NOMO-1 treated with dmso at 0.1 percent for 144 hours (cell line): ENCODE measurements at regions not wholly inside any gene's neighbourhood (a gene's known extent, or its start where the extent isn't known, plus 50 kb on each side); places are given as distances from the start of the nearest gene placed in this dataset.

ENCODE experiments used
- DNase-seq: peaks from one replicate; lab custom pipeline; 2025; ENCODE audit not compliant: unreplicated experiment; lab: John Stamatoyannopoulos, UW

DNA sequence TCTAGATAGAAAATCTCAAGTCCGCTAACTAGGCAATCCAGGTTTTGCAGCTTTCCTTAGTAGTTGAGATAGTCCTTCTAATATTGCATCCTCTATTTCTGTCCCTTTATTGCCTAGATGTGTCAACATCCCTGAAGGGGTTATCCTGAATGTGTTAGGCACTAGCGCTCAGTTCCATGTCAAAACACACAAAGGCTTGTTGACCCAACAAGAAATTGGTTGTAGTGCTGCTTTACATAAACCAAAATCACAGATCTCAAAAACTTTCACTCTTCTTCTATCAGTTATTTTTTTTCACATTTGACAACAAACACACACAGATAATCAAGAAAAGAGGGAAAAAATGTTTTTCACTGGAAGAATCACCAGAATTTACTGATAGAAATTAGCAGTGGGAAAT lies 51.4 kb upstream of the SOX2 start:
- no peak for DNase-seq

DNA sequence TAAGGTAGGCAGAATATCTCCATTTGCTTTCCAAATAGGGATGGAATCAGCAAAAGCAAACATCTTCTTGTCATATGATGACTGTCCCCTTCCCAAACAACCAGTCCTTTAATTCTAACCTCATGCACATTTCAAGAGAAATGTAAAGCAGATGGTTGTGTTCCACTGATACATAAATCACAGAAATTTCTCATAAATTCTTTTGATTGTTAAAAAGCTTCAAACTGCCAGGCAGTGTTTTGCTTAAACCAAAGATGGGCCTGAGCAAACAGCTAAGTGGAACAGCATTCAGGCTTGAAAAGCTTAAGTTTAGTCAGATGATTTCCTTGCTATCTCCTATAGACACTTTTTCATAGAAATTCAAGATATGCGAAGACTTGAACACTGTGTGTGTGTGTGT lies 74.3 kb upstream of the SOX2 start:
- no peak for DNase-seq

DNA sequence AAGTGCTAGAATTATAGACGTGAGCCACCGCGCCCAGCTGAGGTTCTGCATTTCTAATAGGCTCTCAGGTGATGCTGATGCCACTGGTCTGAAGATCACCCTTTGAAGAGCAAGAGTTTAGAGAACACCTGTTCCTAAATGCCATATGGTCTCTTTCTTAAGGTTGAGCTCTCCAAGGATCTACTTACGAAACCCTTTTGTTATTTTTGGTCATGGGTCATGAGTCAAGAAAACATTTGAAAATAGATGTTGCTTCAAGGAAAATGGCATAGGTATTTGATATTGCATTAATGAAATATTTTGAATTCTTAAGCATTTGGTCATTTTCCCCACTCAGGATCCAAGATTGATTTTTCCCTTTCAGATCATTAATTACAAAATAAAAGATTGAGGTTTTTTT lies 74.7 kb upstream of the SOX2 start:
- DNase-seq: no peak

DNA sequence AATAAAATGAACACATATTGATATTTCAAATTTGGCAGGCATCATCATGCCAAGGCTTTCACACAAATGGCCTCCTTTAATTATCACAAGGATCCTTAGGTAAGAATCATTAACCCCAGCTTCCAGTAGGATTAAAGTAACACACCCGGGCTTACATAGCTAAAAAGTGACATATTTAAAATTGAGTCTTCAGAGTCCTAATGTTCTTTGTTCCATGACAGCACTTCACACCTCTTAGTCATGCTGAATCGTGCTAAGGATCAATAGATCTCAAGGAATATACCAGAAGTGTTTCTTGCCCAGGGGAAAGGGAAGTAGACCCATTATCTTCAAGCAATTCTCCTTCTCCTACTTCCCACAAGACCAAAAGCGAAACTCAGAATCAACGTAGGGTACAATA lies 76.6 kb upstream of the SOX2 start:
- no peak for DNase-seq

- no peak for DNase-seq
These were observed 78.2 kb upstream of the SOX2 start for GRCh38 chr3:181633556-181633955.

DNA sequence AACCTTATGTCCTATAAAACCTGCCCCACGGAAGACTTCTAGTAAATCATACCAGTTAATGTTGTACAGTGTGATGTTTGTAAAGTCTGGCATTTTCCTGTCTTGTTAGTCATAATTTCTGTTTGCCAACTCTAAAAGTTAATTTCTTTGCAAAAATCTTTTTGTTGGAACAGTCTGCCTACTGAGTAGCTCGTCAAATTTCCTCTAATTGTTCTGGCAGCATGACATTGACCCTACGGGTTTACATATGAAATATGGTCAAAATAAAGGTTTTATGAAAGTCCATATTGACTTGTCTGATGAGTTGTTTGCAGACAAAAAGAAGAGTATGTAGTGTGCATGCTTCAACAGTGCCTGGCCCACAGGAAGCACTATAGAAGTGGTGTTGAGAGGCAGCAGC lies 79.8 kb upstream of the SOX2 start:
- DNase-seq: no peak

DNA sequence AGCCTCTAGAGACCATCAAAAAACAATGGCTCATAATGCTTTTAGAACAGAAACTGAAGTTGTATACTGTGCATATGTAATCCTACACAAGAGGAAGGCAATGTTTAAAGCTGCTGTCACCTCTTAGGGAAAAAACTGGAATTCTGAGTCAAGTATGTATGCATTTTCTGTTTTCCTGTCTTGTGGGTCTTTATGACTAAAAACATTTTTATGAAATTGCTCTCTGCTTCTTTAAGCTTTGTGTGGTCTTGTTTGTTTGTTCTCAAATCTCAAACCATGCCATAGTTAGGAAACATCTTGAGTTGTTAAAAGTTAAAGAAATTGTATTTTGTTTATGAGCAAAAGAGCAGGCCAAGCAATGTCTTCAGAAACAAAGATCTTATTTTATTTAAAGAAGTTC lies 80.9 kb upstream of the SOX2 start:
- no peak for DNase-seq

- DNase-seq: no peak
These were observed 82.0 kb upstream of the SOX2 start for GRCh38 chr3:181629711-181630110.

DNA sequence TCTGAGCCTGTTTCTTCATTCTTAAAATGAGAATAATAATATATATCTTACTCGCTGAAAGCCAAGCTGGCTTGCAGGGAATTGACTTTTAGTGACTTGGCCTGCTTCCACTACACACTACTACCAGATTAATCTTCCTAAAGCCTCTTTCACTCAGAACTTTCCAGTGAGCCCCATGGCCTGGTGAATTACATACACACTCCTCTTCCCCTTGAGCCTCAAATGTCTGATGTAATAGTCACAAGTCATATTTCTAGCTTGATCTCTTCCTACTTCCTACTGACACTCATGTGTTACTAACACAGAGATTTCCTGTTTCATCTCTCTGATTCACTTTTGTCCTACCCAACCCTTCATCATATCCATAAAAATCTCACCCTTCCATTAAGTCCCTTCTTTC lies 82.7 kb upstream of the SOX2 start:
- DNase-seq: no peak

GRCh38 chr3:181628384-181628783 lies 83.3 kb upstream of the SOX2 start:
- DNase-seq: no peak

DNA sequence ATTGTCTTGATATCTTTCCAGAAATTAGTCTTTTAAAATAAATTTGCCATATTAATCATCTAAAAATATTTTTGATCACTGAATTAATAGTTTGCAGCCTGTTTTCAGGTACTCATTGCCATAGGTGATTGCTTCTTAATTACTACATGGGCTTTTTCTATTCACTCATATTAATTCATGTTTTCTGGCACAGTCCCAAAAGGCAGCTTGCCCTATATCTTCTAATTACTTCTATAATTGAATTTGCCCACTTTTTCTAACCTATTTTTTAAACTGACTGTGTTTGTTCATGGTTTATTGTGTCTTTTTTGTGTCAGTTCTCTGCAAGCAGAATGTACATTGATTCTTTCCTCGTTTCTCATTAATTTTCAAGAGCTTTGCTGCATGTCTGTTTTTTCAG lies 85.7 kb upstream of the SOX2 start:
- no peak for DNase-seq

DNA sequence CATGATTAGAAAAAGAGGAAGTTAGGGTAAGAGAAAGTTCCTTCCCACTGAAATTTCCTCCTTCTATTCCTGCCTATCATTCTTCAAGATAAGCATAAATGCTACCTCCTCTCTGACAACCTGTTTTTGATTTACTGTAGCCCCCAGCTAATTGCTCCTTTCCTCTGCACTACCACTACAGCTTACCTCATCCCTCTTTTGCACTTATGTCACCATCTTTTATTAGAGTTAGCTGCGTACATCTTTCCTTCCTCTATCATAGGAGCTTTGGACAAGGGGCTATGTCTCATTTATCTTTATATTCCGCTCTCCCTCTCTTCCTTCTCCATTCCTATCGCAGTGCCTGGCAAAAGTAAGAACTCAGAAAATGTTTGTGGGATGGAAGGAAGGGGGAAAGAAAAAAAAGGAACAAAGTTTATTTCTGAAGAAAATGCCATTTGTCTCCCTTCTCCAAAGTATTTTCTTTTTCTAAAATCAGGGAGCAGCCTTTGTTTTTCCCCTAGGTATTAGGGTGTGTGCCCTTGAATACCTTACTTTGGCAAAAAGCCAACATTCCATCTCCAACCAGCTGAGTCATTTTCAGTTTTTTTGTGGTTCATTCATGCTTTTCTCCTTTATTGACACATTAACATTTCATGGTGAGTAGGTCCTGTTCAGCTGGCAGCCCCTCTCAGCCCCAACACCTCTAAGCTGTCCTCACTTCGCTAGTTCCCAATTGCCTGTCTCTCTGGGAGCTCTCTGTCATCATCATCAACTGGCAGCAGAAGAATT lies 87.6 kb upstream of the SOX2 start:
- no peak for DNase-seq

GRCh38 chr3:181622365-181622764 lies 89.4 kb upstream of the SOX2 start:
- no peak for DNase-seq

GRCh38 chr3:181619897-181620296 lies 91.8 kb upstream of the SOX2 start:
- no peak for DNase-seq

DNA sequence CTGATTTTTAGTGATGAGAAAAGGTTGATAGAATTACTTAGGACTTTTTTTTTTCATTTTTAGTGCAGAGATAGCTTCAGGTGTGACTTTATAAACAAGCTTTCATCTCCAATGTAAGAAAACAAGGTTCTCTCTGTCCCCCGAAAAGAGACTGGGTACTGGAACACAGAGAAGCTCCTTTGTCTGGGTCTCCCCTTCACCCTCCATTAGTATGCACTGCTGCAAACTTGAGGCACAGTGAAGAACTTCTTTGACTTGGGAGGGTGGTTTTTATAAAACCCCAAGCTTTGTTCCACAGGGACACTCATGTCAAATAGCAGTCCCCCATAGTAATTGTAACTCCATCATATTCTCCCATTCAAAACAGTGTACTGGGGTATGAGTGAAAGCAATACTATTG lies 93.5 kb upstream of the SOX2 start:
- DNase-seq: no peak

DNA sequence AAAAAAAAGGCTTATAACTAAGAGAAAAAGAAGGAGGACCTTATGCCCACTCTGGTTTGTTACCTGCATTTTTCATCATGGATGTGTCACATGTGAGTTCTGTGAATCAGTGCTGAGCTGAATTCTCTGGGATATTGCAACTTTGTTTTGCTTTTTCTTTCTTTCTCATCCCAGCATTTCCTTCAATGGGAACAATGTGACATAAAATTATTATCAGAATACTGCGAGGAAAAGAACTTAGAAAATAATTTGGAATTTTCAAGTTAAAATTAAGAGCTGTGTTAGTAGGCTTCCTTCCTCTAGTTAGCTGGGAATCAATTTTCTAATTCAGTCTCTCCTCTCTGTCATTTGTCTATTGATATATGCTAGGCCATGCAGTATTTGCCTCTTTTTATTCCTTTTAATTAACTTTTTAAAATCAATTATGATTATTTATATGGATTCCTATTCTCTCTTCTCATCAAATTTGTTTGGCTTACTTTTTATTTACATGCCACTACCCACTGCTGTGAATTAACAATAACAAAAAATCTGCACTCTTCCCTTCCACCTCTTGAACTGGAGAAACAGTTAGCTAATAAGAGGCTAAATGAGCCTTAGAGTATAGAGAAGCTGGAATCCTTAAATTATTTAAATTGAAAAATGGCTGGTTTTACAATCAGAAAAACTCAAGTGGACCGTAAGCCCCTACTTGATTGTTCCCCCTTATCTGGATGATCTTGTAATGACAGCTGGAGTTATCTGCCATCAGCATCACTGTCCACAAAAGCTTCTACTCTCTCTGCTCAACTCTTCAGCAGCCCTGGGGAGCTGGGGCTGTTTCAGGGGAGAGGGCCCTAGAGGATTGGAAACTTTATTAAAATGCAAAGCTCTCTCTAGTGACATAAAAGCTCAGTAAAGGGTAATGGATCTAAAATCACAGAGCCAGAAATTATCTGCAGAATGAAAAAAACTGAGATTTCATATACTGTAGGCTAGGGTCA lies 95.3 kb upstream of the SOX2 start:
- DNase-seq: no peak

GRCh38 chr3:181615666-181616065 lies 96.1 kb upstream of the SOX2 start:
- no peak for DNase-seq

GRCh38 chr3:181614878-181615277 lies 96.8 kb upstream of the SOX2 start:
- DNase-seq: no peak

GRCh38 chr3:181613813-181614212 lies 97.9 kb upstream of the SOX2 start:
- no peak for DNase-seq

DNA sequence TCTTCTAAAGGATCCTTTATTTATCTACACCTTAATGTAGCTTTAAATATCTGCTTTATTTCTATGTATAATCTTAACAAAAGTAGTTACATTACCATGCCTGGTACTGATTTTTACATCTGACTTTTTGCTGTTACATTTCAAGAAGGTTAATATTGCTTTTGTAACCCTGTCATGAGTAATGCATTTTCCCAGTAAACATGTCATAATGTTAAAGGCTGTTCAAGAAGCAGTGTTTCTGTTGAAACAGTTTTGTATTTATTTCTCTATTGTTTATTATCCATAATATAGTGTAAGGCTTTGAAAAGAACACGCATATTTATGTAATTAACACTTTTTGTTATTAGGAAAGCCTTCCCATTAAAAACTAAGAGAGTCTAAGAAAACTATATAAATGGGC lies 98.5 kb upstream of the SOX2 start:
- DNase-seq: no peak

- DNase-seq: no peak
These were observed 100.8 kb upstream of the SOX2 start for GRCh38 chr3:181610973-181611265.
